ENCODE measurements at regions not wholly inside any gene's neighbourhood (a gene's known extent, or its start where the extent isn't known, plus 50 kb on each side); places are given as distances from the start of the nearest gene placed in this dataset.
"Not testable (repeated sequence)": the region's sequence is repeated elsewhere in the genome, so short reads cannot be mapped to it uniquely, and the experiment has no call there.

DNA sequence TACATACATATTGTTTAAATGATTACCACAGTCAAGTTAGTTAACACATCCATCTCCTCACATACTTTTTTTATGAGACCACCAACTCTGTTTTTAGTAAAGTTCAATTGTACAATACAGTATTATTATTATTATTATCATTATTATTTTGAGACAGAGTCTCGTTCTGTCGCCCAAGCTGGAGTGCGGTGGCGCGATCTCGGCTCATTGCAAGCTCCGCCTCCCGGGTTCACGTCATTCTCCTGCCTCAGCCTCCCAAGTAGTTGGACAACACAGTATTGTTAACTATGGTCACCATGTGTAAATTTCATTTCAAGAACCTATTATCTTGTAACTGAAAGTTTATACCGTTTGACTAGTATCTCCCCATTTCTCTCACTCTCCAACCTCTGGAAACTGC lies 942.0 kb upstream of the FBXO33 start:
- Mint-ChIP-seq H3K9me3 (peaks cover 2% of the 10 kb centered on the region in 2 donors), H3K27me3 (ENCODE audit: low read depth) (no peaks in the 10 kb centered on the region), H3K36me3 (ENCODE audit: insufficient read depth in 2 of 2) (no peaks in the 10 kb centered on the region), H3K27ac (no peak overlapping the region), H3K4me3 (no peak overlapping the region), H3K4me1 (ENCODE audit: low read depth) (no peaks in the 10 kb centered on the region)
- no peak for DNase-seq
- no peak for ATAC-seq (replicated peaks in 1 of 2)

DNA sequence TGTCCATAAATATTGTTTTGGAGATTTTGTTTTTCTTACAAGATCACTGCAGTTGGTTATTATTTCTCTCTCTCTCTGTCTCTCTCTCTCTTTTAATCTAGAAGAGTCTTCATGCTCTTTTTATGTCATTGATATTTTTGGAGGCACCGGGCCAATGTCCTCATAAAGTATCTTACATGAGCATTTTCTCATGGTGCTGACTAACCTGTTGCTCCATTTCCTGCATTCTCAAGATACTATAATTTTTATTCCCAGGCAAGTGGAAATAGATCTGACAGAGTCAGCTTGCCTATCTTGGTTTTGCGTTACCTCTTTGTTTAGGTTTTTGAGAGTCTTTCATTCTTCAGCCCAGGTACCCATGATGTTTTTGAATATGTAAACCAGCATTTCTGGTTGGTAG lies 938.8 kb upstream of the FBXO33 start:
- no peak overlapping the region for H3K27ac Mint-ChIP-seq
- H3K27me3 Mint-ChIP-seq (ENCODE audit: low read depth) = no peaks in the 10 kb centered on the region

DNA sequence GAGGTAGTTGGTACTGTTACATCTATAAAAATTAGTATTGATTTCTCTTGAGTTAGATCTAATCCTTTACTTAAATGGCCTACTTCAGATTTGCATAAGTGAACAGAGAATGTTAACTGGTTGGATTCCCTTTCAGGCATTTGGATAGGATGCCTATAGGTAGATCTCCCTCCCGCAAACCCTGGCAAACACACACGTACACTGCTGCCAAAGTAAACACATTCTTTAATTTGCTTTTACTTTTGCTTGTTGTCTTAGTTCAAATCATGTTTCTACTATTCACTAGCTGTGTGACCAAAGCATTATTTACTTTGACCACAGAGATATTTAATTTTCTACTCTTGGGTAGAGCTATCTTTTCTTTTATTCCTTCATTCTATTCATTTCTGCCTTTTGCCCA lies 936.1 kb upstream of the FBXO33 start:
- Mint-ChIP-seq H3K4me1 (ENCODE audit: low read depth) (no peaks in the 10 kb centered on the region), H3K27ac (no peak overlapping the region), H3K4me3 (no peak overlapping the region), H3K9me3 (peaks cover 1 to 2% of the 10 kb centered on the region in 2 donors), H3K36me3 (ENCODE audit: insufficient read depth in 2 of 2) (no peaks in the 10 kb centered on the region), H3K27me3 (ENCODE audit: low read depth) (no peaks in the 10 kb centered on the region)
- ATAC-seq (replicated peaks in 1 of 2) (no peak), DNase-seq (no peak)

More for the DNA sequence above, 938.8 kb upstream of the FBXO33 start:
- no peak for ATAC-seq (replicated peaks in 1 of 2)
- no peak overlapping the region for H3K4me3 Mint-ChIP-seq
- H3K36me3 Mint-ChIP-seq (ENCODE audit: insufficient read depth in 2 of 2) = no peaks in the 10 kb centered on the region
- DNase-seq = no peak
- peaks cover 2% of the 10 kb centered on the region in 2 donors for H3K9me3 Mint-ChIP-seq
- no peaks in the 10 kb centered on the region for H3K4me1 Mint-ChIP-seq (ENCODE audit: low read depth)

DNA sequence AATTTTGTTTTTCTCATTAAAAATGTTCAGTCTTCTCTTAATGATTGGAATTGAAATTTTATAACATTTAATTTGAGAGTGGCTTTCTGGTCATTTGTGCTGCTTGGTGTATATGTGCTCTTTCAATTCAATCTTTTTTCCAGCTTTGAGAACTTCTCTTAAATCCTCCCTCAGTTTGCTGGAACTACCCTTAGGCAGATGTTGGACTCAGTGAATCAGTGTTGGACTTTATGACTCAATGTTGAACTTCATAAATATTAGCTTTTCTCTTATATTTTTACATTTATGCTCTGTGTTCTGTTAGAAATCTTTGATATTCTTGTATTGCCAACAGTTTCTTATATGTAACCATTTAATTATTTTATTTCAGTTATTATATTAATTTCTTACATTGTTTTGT lies 935.5 kb upstream of the FBXO33 start:
- ATAC-seq (replicated peaks in 1 of 2) = no peak
- H3K9me3 Mint-ChIP-seq = peaks cover 1 to 2% of the 10 kb centered on the region in 2 donors
- no peaks in the 10 kb centered on the region for H3K4me1 Mint-ChIP-seq (ENCODE audit: low read depth)
- no peaks in the 10 kb centered on the region for H3K27me3 Mint-ChIP-seq (ENCODE audit: low read depth)
- no peaks in the 10 kb centered on the region for H3K36me3 Mint-ChIP-seq (ENCODE audit: insufficient read depth in 2 of 2)
- no peak overlapping the region for H3K27ac Mint-ChIP-seq
- DNase-seq = no peak
- H3K4me3 Mint-ChIP-seq = no peak overlapping the region

DNA sequence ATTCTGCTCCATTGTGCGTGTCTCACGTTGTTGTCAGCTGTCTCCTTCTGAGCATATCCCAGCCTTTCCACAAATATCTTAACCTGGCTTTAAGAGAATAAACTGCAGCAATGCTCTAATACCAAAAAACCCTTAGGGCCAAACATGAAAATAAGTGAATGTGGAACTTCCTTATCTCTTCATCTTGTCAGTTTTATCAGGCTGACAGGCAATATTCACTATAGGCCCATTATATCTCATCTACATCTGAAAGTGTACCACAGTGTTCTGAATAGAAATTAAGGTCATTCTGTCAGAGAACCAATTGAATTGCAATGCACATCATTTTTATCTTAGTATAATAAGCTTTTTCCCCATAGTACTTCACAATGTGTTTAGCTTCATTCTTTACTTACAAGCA lies 933.1 kb upstream of the FBXO33 start:
- no peaks in the 10 kb centered on the region for H3K27me3 Mint-ChIP-seq (ENCODE audit: low read depth)
- DNase-seq (no peak), ATAC-seq (replicated peaks in 1 of 2) (no peak)
- H3K27ac Mint-ChIP-seq = no peak overlapping the region
- H3K4me3 Mint-ChIP-seq = no peak overlapping the region
- no peaks in the 10 kb centered on the region for H3K4me1 Mint-ChIP-seq (ENCODE audit: low read depth)
- no peaks in the 10 kb centered on the region for H3K36me3 Mint-ChIP-seq (ENCODE audit: insufficient read depth in 2 of 2)
- H3K9me3 Mint-ChIP-seq = peaks cover 1 to 4% of the 10 kb centered on the region in 2 donors

DNA sequence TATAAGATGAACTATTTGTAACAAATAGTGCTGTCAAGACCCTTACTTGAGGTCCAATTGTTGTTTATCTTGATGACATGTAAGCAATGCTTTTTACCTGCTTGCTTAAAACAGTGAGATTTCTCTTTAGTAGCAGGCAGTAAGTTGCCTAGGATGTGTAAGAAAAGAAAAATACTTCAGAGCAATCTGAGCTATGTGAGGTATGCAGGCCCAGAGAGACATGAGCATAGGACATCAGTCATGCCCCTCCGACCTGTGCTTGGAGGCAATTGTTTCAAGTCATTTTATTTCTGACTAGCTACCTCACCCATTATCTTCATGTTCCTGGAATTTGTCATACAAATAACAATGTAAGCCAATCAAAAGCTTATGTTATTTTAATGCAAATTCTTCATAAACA lies 930.6 kb upstream of the FBXO33 start:
- no peak overlapping the region for H3K4me3 Mint-ChIP-seq
- H3K9me3 Mint-ChIP-seq = peaks cover 3 to 11% of the 10 kb centered on the region in 2 donors
- no peaks in the 10 kb centered on the region for H3K36me3 Mint-ChIP-seq (ENCODE audit: insufficient read depth in 2 of 2)
- no peak for ATAC-seq (replicated peaks in 1 of 2)
- H3K27ac Mint-ChIP-seq = no peak overlapping the region
- no peaks in the 10 kb centered on the region for H3K27me3 Mint-ChIP-seq (ENCODE audit: low read depth)
- no peak for DNase-seq
- no peaks in the 10 kb centered on the region for H3K4me1 Mint-ChIP-seq (ENCODE audit: low read depth)

DNA sequence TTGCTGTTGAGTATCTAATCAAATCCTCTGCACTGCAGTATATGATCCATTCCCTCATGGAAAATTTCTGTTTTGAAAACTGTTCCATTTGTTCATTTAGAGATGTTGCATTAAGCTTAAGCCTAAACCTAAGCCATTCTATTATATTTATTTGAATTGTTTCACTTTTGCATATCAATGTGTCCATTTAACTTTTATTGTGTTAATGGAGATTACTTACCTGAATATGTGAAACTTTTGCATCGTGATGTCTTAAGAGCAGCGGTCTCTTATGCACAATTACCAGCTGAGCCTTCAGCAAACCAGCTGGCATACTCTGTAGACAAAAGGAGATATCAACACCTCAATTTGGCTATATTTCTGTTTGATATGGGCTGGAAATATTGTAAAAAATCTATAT lies 922.5 kb upstream of the FBXO33 start:
- H3K27me3 Mint-ChIP-seq (ENCODE audit: low read depth) = no peaks in the 10 kb centered on the region
- DNase-seq = no peak
- H3K36me3 Mint-ChIP-seq (ENCODE audit: insufficient read depth in 2 of 2) = no peaks in the 10 kb centered on the region
- no peak overlapping the region for H3K4me3 Mint-ChIP-seq
- no peak for ATAC-seq (replicated peaks in 1 of 2)
- H3K9me3 Mint-ChIP-seq = peaks cover 1 to 4% of the 10 kb centered on the region in 2 donors
- no peaks in the 10 kb centered on the region for H3K4me1 Mint-ChIP-seq (ENCODE audit: low read depth)
- no peak overlapping the region for H3K27ac Mint-ChIP-seq

DNA sequence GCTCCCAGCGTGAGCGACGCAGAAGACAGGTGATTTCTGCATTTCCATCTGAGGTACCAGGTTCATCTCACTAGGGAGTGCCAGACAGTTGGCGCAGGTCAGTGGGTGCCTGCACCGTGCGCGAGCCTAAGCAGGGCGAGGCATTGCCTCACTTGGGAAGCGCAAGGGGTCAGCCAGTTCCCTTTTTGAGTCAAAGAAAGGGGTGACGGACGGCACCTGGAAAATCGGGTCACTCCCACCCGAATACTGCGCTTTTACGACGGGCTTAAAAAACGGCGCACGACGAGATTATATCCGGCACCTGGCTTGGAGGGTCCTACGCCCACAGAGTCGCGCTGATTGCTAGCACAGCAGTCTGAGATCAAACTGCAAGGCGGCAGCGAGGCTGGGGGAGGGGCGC lies 915.9 kb upstream of the FBXO33 start:
- H3K4me1 Mint-ChIP-seq (ENCODE audit: low read depth); H3K27ac Mint-ChIP-seq; ATAC-seq (replicated peaks in 1 of 2); H3K36me3 Mint-ChIP-seq (ENCODE audit: insufficient read depth in 2 of 2); H3K27me3 Mint-ChIP-seq (ENCODE audit: low read depth); H3K4me3 Mint-ChIP-seq; H3K9me3 Mint-ChIP-seq; DNase-seq: not testable (repeated sequence)

DNA sequence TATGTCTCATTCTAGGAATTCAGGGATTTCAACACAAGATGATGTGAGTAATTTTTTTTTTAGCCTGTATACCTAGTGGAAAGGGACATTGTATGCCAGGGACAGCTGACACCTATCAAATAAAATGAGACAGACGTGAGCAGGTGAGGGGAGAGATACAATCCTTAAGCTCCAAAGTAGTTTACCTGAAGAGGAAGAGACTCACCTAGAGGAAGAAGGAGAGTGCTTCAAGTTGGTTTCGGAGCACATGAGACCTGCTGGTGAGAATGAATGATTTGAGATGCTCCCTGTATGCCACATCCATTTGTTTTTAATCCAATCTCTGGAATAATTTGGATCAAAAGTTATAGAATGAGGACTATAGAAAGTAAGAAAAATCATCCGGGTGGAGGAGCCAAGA lies 915.4 kb upstream of the FBXO33 start:
- Mint-ChIP-seq H3K27me3 (ENCODE audit: low read depth) (no peaks in the 10 kb centered on the region), H3K9me3 (peaks cover 0 to 3% of the 10 kb centered on the region in 2 donors), H3K4me1 (ENCODE audit: low read depth) (no peaks in the 10 kb centered on the region), H3K27ac (no peak overlapping the region), H3K36me3 (ENCODE audit: insufficient read depth in 2 of 2) (peaks cover 0 to 2% of the 10 kb centered on the region in 2 donors), H3K4me3 (no peak overlapping the region)
- ATAC-seq (replicated peaks in 1 of 2) (no peak), DNase-seq (no peak)

DNA sequence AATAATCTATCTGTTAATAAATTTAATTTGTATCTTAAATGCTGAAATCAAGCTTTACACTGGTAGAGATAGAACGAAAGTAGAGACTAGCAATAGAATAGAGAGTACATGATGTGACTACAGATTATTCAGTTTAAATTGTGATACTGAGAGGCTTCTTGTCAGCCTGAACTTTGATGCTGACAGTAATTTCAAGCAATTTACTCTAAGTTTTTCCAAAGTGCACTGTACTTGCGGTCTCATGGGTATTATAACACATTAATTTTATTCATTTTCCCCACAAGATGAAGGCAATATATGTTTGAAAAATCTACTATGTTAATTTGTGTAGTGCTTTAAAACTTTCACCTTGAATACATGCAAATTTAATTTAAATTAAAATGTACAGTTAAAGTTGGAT lies 914.0 kb upstream of the FBXO33 start:
- no peak for DNase-seq
- no peaks in the 10 kb centered on the region for H3K4me1 Mint-ChIP-seq (ENCODE audit: low read depth)
- H3K27ac Mint-ChIP-seq = no peak overlapping the region
- no peaks in the 10 kb centered on the region for H3K27me3 Mint-ChIP-seq (ENCODE audit: low read depth)
- H3K4me3 Mint-ChIP-seq = no peak overlapping the region
- peaks cover under 1 to 3% of the 10 kb centered on the region in 2 donors for H3K9me3 Mint-ChIP-seq
- no peak for ATAC-seq (replicated peaks in 1 of 2)
- peaks cover 0 to 2% of the 10 kb centered on the region in 2 donors for H3K36me3 Mint-ChIP-seq (ENCODE audit: insufficient read depth in 2 of 2)

DNA sequence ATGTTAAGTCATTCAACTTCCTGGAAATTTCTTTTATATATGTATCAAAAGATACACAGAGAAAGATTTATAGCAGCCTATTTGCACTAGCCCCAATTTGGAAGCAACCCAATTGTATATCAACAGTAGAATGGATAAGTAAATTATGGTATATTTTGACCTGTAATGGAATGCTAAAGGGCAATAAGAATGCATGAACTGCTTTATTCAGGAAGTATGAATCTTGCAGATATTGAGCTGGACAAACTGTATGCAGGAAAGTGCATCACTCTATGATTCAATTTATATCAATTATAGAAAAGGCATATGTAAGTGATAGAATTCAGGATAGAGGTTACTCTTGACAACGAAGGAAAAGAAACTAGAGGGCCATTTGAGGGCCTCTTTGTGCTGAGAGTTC lies 913.1 kb upstream of the FBXO33 start:
- DNase-seq (no peak), ATAC-seq (replicated peaks in 1 of 2) (no peak)
- H3K4me1 Mint-ChIP-seq (ENCODE audit: low read depth) = no peaks in the 10 kb centered on the region
- peaks cover 2 to 3% of the 10 kb centered on the region in 2 donors for H3K9me3 Mint-ChIP-seq
- H3K27ac Mint-ChIP-seq = no peak overlapping the region
- H3K4me3 Mint-ChIP-seq = no peak overlapping the region
- peaks cover 0 to 2% of the 10 kb centered on the region in 2 donors for H3K36me3 Mint-ChIP-seq (ENCODE audit: insufficient read depth in 2 of 2)
- H3K27me3 Mint-ChIP-seq (ENCODE audit: low read depth) = no peaks in the 10 kb centered on the region

DNA sequence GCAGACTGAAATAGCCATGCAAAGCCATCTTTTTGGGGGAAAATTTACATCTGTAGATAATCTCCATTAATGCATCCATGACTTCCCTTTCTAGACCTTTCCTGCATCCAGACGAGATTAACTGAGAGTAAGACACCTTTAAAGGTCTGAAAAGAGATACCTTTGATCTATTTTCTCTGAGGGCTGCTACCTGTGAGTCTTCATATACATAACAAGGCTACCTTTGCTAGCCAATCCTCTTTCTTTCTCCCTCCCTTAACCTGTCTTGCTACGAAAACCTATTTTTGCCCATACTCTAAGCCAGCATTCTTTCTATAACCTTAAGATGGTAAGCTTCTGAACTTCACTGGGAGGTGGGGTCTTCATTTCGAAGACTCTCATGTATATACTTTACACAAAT lies 908.5 kb upstream of the FBXO33 start:
- H3K27ac Mint-ChIP-seq = no peak overlapping the region
- no peaks in the 10 kb centered on the region for H3K4me1 Mint-ChIP-seq (ENCODE audit: low read depth)
- H3K9me3 Mint-ChIP-seq = peaks cover 2 to 3% of the 10 kb centered on the region in 2 donors

DNA sequence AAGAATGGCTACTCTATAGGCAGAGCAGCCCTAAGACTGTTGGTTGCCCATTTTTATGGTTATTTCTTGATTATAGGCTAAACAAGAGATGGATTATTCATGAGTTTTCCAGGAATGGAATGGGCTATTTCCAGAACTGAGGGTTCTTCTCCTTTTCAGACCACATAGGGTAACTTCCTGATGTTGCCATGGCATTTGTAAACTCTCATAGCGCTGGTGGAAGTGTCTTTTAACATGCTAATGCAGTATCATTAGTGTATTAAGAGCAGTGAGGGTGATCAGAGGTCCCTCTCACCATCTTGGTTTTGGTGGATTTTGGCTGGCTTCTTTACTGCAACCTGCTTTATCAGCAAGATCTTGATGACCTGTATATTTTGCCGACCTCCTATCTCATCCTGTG lies 904.6 kb upstream of the FBXO33 start:
- no peak overlapping the region for H3K27ac Mint-ChIP-seq

More for the DNA sequence above, 908.5 kb upstream of the FBXO33 start:
- no peaks in the 10 kb centered on the region for H3K27me3 Mint-ChIP-seq (ENCODE audit: low read depth)
- no peaks in the 10 kb centered on the region for H3K36me3 Mint-ChIP-seq (ENCODE audit: insufficient read depth in 2 of 2)
- no peak overlapping the region for H3K4me3 Mint-ChIP-seq
- ATAC-seq (replicated peaks in 1 of 2) = no peak
- DNase-seq = no peak

DNA sequence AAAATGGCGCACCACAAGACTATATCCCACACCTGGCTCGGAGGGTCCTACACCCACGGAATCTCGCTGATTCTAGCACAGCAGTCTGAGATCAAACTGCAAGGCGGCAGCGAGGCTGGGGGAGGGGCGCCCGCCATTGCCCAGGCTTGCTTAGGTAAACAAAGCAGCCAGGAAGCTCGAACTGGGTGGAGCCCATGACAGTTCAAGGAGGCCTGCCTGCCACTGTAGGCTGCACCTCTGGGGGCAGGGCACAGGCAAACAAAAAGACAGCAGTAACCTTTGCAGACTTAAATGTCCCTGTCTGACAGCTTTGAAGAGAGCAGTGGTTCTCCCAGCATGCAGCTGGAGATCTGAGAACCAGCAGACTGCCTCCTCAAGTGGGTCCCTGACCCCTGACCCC lies 894.3 kb upstream of the FBXO33 start:
- not testable (repeated sequence) for H3K36me3 Mint-ChIP-seq (ENCODE audit: insufficient read depth in 2 of 2); H3K27ac Mint-ChIP-seq; H3K4me3 Mint-ChIP-seq; ATAC-seq (replicated peaks in 1 of 2); H3K4me1 Mint-ChIP-seq (ENCODE audit: low read depth); DNase-seq; H3K27me3 Mint-ChIP-seq (ENCODE audit: low read depth); H3K9me3 Mint-ChIP-seq

More for the DNA sequence above, 904.6 kb upstream of the FBXO33 start:
- Mint-ChIP-seq H3K36me3 (ENCODE audit: insufficient read depth in 2 of 2) (peaks cover 0 to 1% of the 10 kb centered on the region in 2 donors), H3K27me3 (ENCODE audit: low read depth) (no peaks in the 10 kb centered on the region), H3K4me3 (no peak overlapping the region), H3K9me3 (peaks cover 5 to 8% of the 10 kb centered on the region in 2 donors), H3K4me1 (ENCODE audit: low read depth) (no peaks in the 10 kb centered on the region)
- ATAC-seq (replicated peaks in 1 of 2) = no peak
- DNase-seq = no peak
